CD4-positive, alpha-beta memory T cell (primary cell): ENCODE measurements at regions not wholly inside any gene's neighbourhood (a gene's known extent, or its start where the extent isn't known, plus 50 kb on each side); places are given as distances from the start of the nearest gene placed in this dataset.
"Not testable (repeated sequence)": the region's sequence is repeated elsewhere in the genome, so short reads cannot be mapped to it uniquely, and the experiment has no call there.

Experiments
- CTCF ChIA-PET: fragments of 350-600 bp; sonication (Branson Sonifier 250); formaldehyde crosslinking; loops from one replicate; lab custom pipeline; 2021; ENCODE audit warnings: inconsistent platforms; ENCODE audit not compliant: partially characterized antibody; lab: Charles Lee
- POLR2A ChIA-PET: fragments of 350-600 bp; sonication (Branson Sonifier 250); formaldehyde crosslinking; loops from one replicate; lab custom pipeline; 2021; ENCODE audit not compliant: partially characterized antibody; lab: Charles Lee
- DNase-seq, 5 donors: peaks; one replicate each; pipeline versions ENCODE4 v3.0.0 to v3.0.0-alpha.2; 2020 to 2022; ENCODE audit warnings: mixed read lengths in 1 of 5
- H3K27ac ChIP-seq: one replicate; pipeline ENCODE4 v1.7.0; 2013; ENCODE audit warnings: low read depth, low read length
- H3K27me3 ChIP-seq: 2 replicates; pipeline ENCODE4 v1.7.0; 2013; ENCODE audit warnings: mild to moderate bottlenecking, low read length, moderate library complexity; ENCODE audit not compliant: insufficient read depth
- H3K36me3 ChIP-seq: 2 replicates; pipeline ENCODE4 v1.7.0; 2013; ENCODE audit warnings: mild to moderate bottlenecking, low read length, moderate library complexity; ENCODE audit not compliant: insufficient read depth
- H3K4me1 ChIP-seq: 2 replicates; pipeline ENCODE4 v1.7.0; 2013; ENCODE audit warnings: mild to moderate bottlenecking, low read length, moderate library complexity; ENCODE audit not compliant: insufficient read depth
- H3K4me3 ChIP-seq, 2 donors: one replicate each; pipeline ENCODE4 v1.7.0; 2013; ENCODE audit warnings: low read length in 2 of 2, mild to moderate bottlenecking in 1 of 2
- H3K9me3 ChIP-seq, 2 donors: one replicate each; pipeline ENCODE4 v1.7.0; 2013; ENCODE audit warnings: low read length in 2 of 2, control low read depth in 1 of 2; ENCODE audit not compliant: control insufficient read depth in 1 of 2
- H3K27ac Mint-ChIP-seq, 7 donors: one replicate each; pipeline ENCODE4 v1.8.0; 2020 to 2021; ENCODE audit warnings: mixed read lengths in 7 of 7, mild to moderate bottlenecking in 6 of 7, inconsistent platforms in 3 of 7, moderate library complexity in 3 of 7
- H3K27me3 Mint-ChIP-seq, 2 donors: one replicate each; pipeline ENCODE4 v1.8.0; 2020 to 2021; ENCODE audit warnings: mixed read lengths in 2 of 2
- H3K36me3 Mint-ChIP-seq, 2 donors: one replicate each; pipeline ENCODE4 v1.8.0; 2020 to 2021; ENCODE audit warnings: mixed read lengths in 2 of 2, inconsistent platforms in 1 of 2, mild to moderate bottlenecking in 1 of 2
- H3K4me1 Mint-ChIP-seq, 4 donors: one replicate each; pipeline ENCODE4 v1.8.0; 2020 to 2021; ENCODE audit warnings: mixed read lengths in 4 of 4, mild to moderate bottlenecking in 1 of 4
- H3K4me3 Mint-ChIP-seq, 8 donors: one replicate each; pipeline ENCODE4 v1.8.0; 2020 to 2021; ENCODE audit warnings: mixed read lengths in 8 of 8, mild to moderate bottlenecking in 7 of 8, moderate library complexity in 6 of 8, inconsistent platforms in 3 of 8
- H3K9me3 Mint-ChIP-seq, 8 donors: one replicate each; pipeline ENCODE4 v1.8.0; 2020 to 2021; ENCODE audit warnings: mixed read lengths in 8 of 8, mild to moderate bottlenecking in 5 of 8, inconsistent platforms in 3 of 8, moderate library complexity in 1 of 8
- intact Hi-C: fragments of 100-400 bp; cut with micrococcal nuclease; formaldehyde crosslinking; loops from one replicate; pipeline ENCODE4 v1.15.1; 2023

DNA sequence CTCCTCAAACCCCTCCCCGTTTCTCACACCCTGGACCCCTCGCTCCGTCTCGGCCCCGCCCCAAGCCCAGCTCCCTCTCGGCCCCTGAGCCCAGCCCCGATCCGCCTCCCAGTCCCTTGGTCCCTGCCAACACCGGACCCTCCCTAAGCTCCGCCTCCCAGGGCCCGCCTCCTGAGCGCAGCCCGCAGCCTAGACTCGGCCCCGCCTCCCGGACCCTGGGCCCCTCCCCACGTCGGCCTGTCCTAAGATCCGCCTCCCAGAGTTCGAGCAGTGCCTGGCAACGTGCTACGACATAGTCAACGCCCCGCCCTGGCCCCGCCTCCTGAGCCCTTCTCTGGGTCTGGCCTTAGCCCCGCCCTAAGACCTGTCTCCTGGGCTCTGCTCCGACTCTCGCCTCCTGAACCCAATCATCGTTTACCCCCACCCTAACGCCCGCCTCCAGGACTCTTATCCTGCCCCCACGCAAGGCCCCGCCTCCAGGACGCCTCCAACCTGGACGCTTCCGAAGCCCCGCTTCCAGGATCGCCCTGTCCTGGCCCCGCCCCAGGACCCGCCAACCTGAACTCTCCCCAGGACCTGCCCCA, 53.1 kb upstream of the ROPN1B start:
- H3K27me3 ChIP-seq, H3K9me3 ChIP-seq, H3K36me3 ChIP-seq, H3K9me3 Mint-ChIP-seq, H3K27me3 Mint-ChIP-seq, H3K4me1 ChIP-seq, H3K36me3 Mint-ChIP-seq, CTCF ChIA-PET: not testable (repeated sequence)
- DNase-seq, result peak; percentile 99 to 100 (median 99)
- peak overlapping the region; percentile 94 to 99 (median 97) for H3K27ac Mint-ChIP-seq
- Histone ChIP-seq H3K27ac (peak overlapping the region; percentile 81), H3K4me3 (peak overlapping the region; percentile 6 to 59)
- intact Hi-C loops, result loop anchor here (1.0 to 10.0 kb wide), 11 partner anchors 75 to 1954 kb away; partner anchors contain the start of genes ABTB1, CCDC14, CHCHD6 and KLF15
- peaks cover 5 to 26% (median 13%) of the 10 kb centered on the region in 4 donors for H3K4me1 Mint-ChIP-seq
- POLR2A ChIA-PET, result interaction anchor here (0.6 to 1.5 kb wide), 5 partner anchors 75 to 559 kb away, joined by 3 to 9 read pairs (median 4); partner anchors contain the start of genes SLC41A3, ZNF148 and ZXDC
- H3K4me3 Mint-ChIP-seq, result peak overlapping the region; percentile 88 to 95 (median 90)

GRCh38 chr3:125916376-125916978, 52.5 kb upstream of the ROPN1B start:
- peak overlapping the region; percentile 81 for H3K27ac ChIP-seq
- Mint-ChIP-seq H3K27me3 (no peaks in the 10 kb centered on the region), H3K4me1 (peaks cover 5 to 26% (median 13%) of the 10 kb centered on the region in 4 donors), H3K9me3 (no peaks in the 10 kb centered on the region), H3K27ac (peak overlapping the region; percentile 94 to 99 (median 97)), H3K4me3 (peak overlapping the region; percentile 88 to 95 (median 90)), H3K36me3 (peaks cover 0 to 5% of the 10 kb centered on the region in 2 donors)
- CTCF ChIA-PET, result interaction anchor here (1.0 kb wide), 1 partner anchor 150 kb away, joined by 5 read pairs; no protein-coding TSS in a partner anchor
- DNase-seq, result peak in 3 of 5 donors; percentile 92 to 95 (median 93)
- peaks cover 10% of the 10 kb centered on the region for H3K4me1 ChIP-seq
- no peaks in the 10 kb centered on the region for H3K9me3 ChIP-seq
- H3K4me3 ChIP-seq, result peak overlapping the region; percentile 11 to 76
- intact Hi-C loops, result loop anchor here (1.0 to 10.0 kb wide), 11 partner anchors 74 to 1954 kb away; partner anchors contain the start of genes ABTB1, CCDC14, CHCHD6 and KLF15
- POLR2A ChIA-PET, result interaction anchor here (0.8 to 1.4 kb wide), 3 partner anchors 168 to 559 kb away, joined by 3 to 9 read pairs (median 3); partner anchors contain the start of genes SLC41A3, ZNF148 and ZXDC
- no peaks in the 10 kb centered on the region for H3K36me3 ChIP-seq
- no peaks in the 10 kb centered on the region for H3K27me3 ChIP-seq

GRCh38 chr3:125917020-125917549, 51.9 kb upstream of the ROPN1B start:
- H3K27me3 Mint-ChIP-seq, H3K4me1 ChIP-seq, H3K36me3 Mint-ChIP-seq, H3K9me3 ChIP-seq, H3K27me3 ChIP-seq, H3K9me3 Mint-ChIP-seq, POLR2A ChIA-PET, H3K36me3 ChIP-seq: not testable (repeated sequence)
- H3K4me1 Mint-ChIP-seq, result peaks cover 5 to 26% (median 13%) of the 10 kb centered on the region in 4 donors
- peak overlapping the region; percentile 11 to 76 for H3K4me3 ChIP-seq
- intact Hi-C loops, result loop anchor here (2.0 to 10.0 kb wide), 9 partner anchors 74 to 1955 kb away; partner anchors contain the start of genes ABTB1, CCDC14, CHCHD6 and KLF15
- CTCF ChIA-PET, result interaction anchor here (1.0 kb wide), 1 partner anchor 151 kb away, joined by 5 read pairs; no protein-coding TSS in a partner anchor
- peak overlapping the region; percentile 88 to 93 (median 89) for H3K4me3 Mint-ChIP-seq
- peak overlapping the region; percentile 81 for H3K27ac ChIP-seq
- peak overlapping the region; percentile 84 to 98 (median 89) for H3K27ac Mint-ChIP-seq
- DNase-seq, result peak; percentile 13 to 52 (median 22)

- peak overlapping the region in 1 of 8 donors; percentile 54 for H3K4me3 Mint-ChIP-seq
- peak overlapping the region in 2 of 7 donors; percentile 35 to 94 for H3K27ac Mint-ChIP-seq
- H3K4me1 ChIP-seq, H3K27me3 Mint-ChIP-seq, H3K9me3 ChIP-seq, H3K9me3 Mint-ChIP-seq, H3K27ac ChIP-seq, H3K4me3 ChIP-seq, H3K27me3 ChIP-seq, H3K36me3 Mint-ChIP-seq, DNase-seq, H3K36me3 ChIP-seq, POLR2A ChIA-PET, CTCF ChIA-PET: not testable (repeated sequence)
- peaks cover 5 to 26% (median 13%) of the 10 kb centered on the region in 4 donors for H3K4me1 Mint-ChIP-seq
- intact Hi-C loops, result loop anchor here (5.0 to 10.0 kb wide), 5 partner anchors 279 to 1956 kb away; partner anchors contain the start of genes ABTB1, CCDC14, PLXNA1 and TPRA1
Observed at GRCh38 chr3:125918024-125918423, 51.0 kb upstream of the ROPN1B start.

- Mint-ChIP-seq H3K4me3 (peak overlapping the region in 2 of 8 donors; percentile 13 to 54), H3K4me1 (peaks cover 5 to 26% (median 12%) of the 10 kb centered on the region in 4 donors), H3K27ac (peak overlapping the region in 1 of 7 donors; percentile 94)
- CTCF ChIA-PET, H3K36me3 ChIP-seq, H3K9me3 Mint-ChIP-seq, H3K36me3 Mint-ChIP-seq, H3K4me3 ChIP-seq, H3K27ac ChIP-seq, H3K9me3 ChIP-seq, DNase-seq, H3K4me1 ChIP-seq, H3K27me3 ChIP-seq, POLR2A ChIA-PET, H3K27me3 Mint-ChIP-seq: not testable (repeated sequence)
- intact Hi-C loops, result loop anchor here (5.0 to 10.0 kb wide), 5 partner anchors 279 to 1956 kb away; partner anchors contain the start of genes ABTB1, CCDC14, PLXNA1 and TPRA1
Observed at GRCh38 chr3:125918451-125918850, 50.5 kb upstream of the ROPN1B start.

- H3K9me3 Mint-ChIP-seq, H3K36me3 ChIP-seq, H3K9me3 ChIP-seq, H3K36me3 Mint-ChIP-seq, H3K4me1 ChIP-seq, H3K27me3 Mint-ChIP-seq, POLR2A ChIA-PET, DNase-seq, H3K27ac ChIP-seq, H3K27ac Mint-ChIP-seq, H3K27me3 ChIP-seq, CTCF ChIA-PET, H3K4me3 ChIP-seq: not testable (repeated sequence)
- Mint-ChIP-seq H3K4me1 (peaks cover 5 to 26% (median 12%) of the 10 kb centered on the region in 4 donors), H3K4me3 (peak overlapping the region in 1 of 8 donors; percentile 13)
- intact Hi-C loops, result loop anchor here (5.0 to 10.0 kb wide), 5 partner anchors 278 to 1957 kb away; partner anchors contain the start of genes ABTB1, CCDC14, PLXNA1 and TPRA1
Observed at GRCh38 chr3:125918866-125919265, 50.1 kb upstream of the ROPN1B start.
